PC-9 (cell line): ENCODE measurements at regions not wholly inside any gene's neighbourhood (a gene's known extent, or its start where the extent isn't known, plus 50 kb on each side); places are given as distances from the start of the nearest gene placed in this dataset.

Experiments used
- EZH2 ChIP-seq: fragments of 200-600 bp; sonication (generic); IDR thresholded peaks from 2 replicates; pipeline ENCODE4 v1.8.0; 2017; ENCODE audit warnings: antibody characterized with exemption, low read depth
- TF ChIP-seq, protein P1 (sequence below): fragments of 200-600 bp; sonication (generic); conservative IDR thresholded peaks from 2 replicates; pipeline ENCODE4 v1.6.1; 2017; ENCODE audit warnings: mixed run types, antibody characterized with exemption, mild to moderate bottlenecking, moderate library complexity

GRCh38 chr3:156763931-156764720 lies 62.0 kb upstream of the LEKR1 start:
- TF ChIP-seq, protein P1, sequence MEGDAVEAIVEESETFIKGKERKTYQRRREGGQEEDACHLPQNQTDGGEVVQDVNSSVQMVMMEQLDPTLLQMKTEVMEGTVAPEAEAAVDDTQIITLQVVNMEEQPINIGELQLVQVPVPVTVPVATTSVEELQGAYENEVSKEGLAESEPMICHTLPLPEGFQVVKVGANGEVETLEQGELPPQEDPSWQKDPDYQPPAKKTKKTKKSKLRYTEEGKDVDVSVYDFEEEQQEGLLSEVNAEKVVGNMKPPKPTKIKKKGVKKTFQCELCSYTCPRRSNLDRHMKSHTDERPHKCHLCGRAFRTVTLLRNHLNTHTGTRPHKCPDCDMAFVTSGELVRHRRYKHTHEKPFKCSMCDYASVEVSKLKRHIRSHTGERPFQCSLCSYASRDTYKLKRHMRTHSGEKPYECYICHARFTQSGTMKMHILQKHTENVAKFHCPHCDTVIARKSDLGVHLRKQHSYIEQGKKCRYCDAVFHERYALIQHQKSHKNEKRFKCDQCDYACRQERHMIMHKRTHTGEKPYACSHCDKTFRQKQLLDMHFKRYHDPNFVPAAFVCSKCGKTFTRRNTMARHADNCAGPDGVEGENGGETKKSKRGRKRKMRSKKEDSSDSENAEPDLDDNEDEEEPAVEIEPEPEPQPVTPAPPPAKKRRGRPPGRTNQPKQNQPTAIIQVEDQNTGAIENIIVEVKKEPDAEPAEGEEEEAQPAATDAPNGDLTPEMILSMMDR, result no peak
- TF ChIP-seq EZH2, result no peak
